HAP-1 (cell line): ENCODE measurements at regions not wholly inside any gene's neighbourhood (a gene's known extent, or its start where the extent isn't known, plus 50 kb on each side); places are given as distances from the start of the nearest gene placed in this dataset.
A peak's percentile ranks its signal among the peaks of the same experiment; 100 is the strongest.

Experiments
- DNase-seq, 2 experiments: peaks; one replicate each; pipeline ENCODE4 v3.0.0-alpha.2; 2016 to 2020; ENCODE audit warnings: low spot score in 2 of 2
- H3K27me3 ChIP-seq: fragments of 250-450 bp; sonication (Bioruptor Pico); 2 replicates; pipeline ENCODE4 v1.5.1; 2020; ENCODE audit warnings: low read depth, mild to moderate bottlenecking, moderate library complexity
- H3K36me3 ChIP-seq: fragments of 250-450 bp; sonication (Bioruptor Pico); replicated peaks from 2 replicates; pipeline ENCODE4 v1.5.1; 2020; ENCODE audit warnings: mild to moderate bottlenecking
- H3K4me1 ChIP-seq: fragments of 250-450 bp; sonication (Bioruptor Pico); 2 replicates; pipeline ENCODE4 v1.5.1; 2020; ENCODE audit warnings: mild to moderate bottlenecking
- H3K4me3 ChIP-seq: fragments of 250-450 bp; sonication (Bioruptor Pico); 2 replicates; pipeline ENCODE4 v1.5.1; 2020; ENCODE audit warnings: mild to moderate bottlenecking, moderate library complexity
- H3K9me3 ChIP-seq: fragments of 250-450 bp; sonication (Bioruptor Pico); 2 replicates; pipeline ENCODE4 v1.5.1; 2020; ENCODE audit warnings: mild to moderate bottlenecking, moderate library complexity
- in situ Hi-C: fragments of 300-500 bp; cut with MboI; formaldehyde crosslinking; loops from 3 replicates; pipeline ENCODE4 v1.14.3; 2020; ENCODE audit warnings: low sequenced_read_pairs, inconsistent platforms, mixed read lengths

DNA sequence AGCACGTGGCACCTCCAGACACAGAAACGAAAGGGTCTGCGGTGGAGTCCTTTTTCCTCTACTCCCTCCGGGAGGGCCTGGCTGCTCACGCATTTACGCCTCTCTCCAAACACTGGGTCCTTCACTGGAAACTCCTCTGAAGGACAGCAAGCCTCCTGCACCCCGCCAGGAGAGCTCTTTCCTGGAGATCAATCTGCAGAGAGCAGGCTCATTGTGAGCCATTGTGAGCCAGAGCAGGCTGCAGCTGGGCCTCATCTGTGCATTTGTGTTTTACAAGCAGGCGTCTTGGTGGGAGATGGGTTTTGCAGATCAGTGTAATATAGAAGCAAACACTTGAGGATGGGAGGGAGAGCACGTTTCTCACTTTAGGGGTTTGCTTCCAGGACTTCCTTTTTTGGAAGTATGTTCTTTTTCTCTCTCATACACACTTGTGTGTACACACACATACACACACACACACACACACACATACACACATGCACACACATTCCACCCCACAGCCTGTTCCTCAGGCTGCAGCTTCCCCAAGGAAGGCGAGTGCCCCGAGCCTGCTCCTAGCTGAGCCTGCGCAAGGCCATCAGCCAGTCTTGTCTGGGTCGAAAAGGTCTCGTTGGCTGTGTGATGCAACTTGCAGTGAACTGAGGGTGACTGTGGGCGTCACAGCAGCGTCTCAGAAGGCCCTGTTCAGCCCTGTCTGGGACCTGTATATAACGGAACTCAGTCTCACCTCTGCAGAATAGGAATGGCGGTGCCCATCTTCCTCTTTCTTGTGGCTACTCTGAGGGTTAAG, 163.5 kb downstream of the GLI2 start:
- no peak overlapping the region for H3K4me3 ChIP-seq
- no peaks in the 10 kb centered on the region for H3K9me3 ChIP-seq
- H3K27me3 ChIP-seq, result no peaks in the 10 kb centered on the region
- peaks cover 6% of the 10 kb centered on the region for H3K4me1 ChIP-seq
- no peak for DNase-seq
- in situ Hi-C loops, result no loop called here
- H3K36me3 ChIP-seq, result no peaks in the 10 kb centered on the region

DNA sequence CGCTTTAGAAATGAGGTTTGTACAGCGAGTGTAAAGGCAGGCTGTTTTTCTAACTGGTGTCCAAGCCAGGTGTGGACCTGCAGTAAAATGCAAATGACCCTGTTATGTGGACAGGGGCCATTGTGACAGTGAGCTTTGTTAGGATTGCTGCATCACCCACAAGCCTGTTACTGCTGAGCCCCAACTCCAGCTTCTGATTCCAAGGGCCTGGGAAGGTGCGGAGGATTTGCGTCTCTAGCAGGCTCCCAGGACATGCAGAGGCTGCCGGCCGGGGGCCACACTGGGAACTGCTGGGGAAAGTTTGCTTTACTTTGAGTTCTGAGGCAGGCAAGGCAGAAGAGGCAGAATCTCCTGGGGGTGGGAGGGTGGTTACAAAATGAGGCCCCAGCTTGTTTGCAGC, 164.1 kb downstream of the GLI2 start:
- Histone ChIP-seq H3K9me3 (no peaks in the 10 kb centered on the region), H3K4me1 (peaks cover 4% of the 10 kb centered on the region; the same call in 1 of the 2 replicates), H3K36me3 (no peaks in the 10 kb centered on the region), H3K4me3 (no peak overlapping the region), H3K27me3 (no peaks in the 10 kb centered on the region)
- in situ Hi-C loops, result no loop called here
- DNase-seq, result no peak

DNA sequence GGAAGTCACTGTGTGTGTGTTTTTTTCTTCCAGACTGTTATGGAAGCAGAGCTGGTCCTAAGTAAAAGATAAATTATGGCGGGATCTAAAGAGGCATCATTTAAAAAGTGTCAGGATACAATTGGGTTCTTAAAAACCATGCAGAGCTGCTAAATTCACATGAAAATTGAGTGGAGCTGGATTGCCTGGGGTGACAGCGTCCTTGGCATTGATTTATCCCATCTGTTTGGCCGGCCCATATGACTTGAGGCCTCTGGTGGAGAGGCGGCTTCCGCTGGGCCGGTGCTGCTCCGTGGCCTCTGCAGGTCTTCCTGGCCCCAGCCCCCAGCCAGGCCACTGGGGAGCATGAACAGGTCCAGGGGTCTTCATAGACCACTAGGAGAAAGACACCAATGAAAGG, 165.5 kb downstream of the GLI2 start:
- H3K4me3 ChIP-seq, result no peak overlapping the region
- H3K27me3 ChIP-seq, result no peaks in the 10 kb centered on the region
- H3K36me3 ChIP-seq, result no peaks in the 10 kb centered on the region
- peaks cover 4% of the 10 kb centered on the region; the same call in 1 of the 2 replicates for H3K4me1 ChIP-seq
- no peaks in the 10 kb centered on the region for H3K9me3 ChIP-seq
- peak; percentile 28 to 39 for DNase-seq
- in situ Hi-C loops, result no loop called here

DNA sequence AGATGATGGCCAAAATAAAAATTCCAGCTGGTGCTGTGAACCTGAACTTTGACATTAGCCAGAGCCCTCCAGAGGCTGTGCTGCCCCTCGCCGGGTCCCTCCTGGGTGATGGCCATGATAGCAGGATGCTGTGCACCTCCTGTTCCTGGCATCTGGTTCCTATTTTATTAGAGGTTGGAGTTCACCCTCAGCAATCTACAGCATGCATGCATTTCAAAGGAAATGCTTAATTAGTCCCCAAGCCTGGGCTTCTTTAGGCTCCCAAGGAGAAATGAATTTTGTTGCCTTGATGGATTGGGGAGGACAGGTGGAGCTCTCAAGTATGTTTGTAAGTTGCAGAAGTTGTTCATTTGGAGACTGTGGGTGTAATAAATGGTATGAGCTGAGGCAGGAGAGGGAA, 166.9 kb downstream of the GLI2 start:
- DNase-seq, result no peak
- in situ Hi-C loops, result no loop called here

DNA sequence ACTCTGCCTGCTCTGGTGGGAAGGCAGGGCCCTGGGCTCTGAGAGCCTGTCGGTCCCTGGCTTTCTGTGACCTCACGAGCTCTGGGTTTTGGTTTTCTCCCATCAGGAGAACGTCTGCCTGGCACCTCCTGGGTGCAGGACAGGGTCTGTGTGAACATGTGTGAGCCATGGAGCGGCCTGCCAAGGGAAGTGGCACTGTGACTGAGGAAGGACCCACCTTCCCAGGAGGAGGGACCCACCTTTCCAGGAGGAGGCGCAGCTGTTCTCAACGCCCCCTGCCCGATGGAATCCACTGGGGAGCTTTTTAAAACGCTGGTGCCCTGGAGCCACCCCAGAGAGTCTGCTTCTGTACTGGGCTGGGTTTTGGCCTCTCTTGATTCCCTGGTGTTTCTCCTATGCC, 168.7 kb downstream of the GLI2 start:
- Histone ChIP-seq H3K9me3 (no peaks in the 10 kb centered on the region), H3K36me3 (no peaks in the 10 kb centered on the region), H3K27me3 (no peaks in the 10 kb centered on the region), H3K4me1 (peaks cover 4% of the 10 kb centered on the region; the same call in 1 of the 2 replicates), H3K4me3 (no peak overlapping the region)
- in situ Hi-C loops, result no loop called here
- no peak for DNase-seq

More for the DNA sequence above, 166.9 kb downstream of the GLI2 start:
- H3K4me1 ChIP-seq, result peaks cover 4% of the 10 kb centered on the region; the same call in 1 of the 2 replicates
- H3K4me3 ChIP-seq, result no peak overlapping the region
- no peaks in the 10 kb centered on the region for H3K27me3 ChIP-seq
- H3K36me3 ChIP-seq, result no peaks in the 10 kb centered on the region
- H3K9me3 ChIP-seq, result no peaks in the 10 kb centered on the region

DNA sequence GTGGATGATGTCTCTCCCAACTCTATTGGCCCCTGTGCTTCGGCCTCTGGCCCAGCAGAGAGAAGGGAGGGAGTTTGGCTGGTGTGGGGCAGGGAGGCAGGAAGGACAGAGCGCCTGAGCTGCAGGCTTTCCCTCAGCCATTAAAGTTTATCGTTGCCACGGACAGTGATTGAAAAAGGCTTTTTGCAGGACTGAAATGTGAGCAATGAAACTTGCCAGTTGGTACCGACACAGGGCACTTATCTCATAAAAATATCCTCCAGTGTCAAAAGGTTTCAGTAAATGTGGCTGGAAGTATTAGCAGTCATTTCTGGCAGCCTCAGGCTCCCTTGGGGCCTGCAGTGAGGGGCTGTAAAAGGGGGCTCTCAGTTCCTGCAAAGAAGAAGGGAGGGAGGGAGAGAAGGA, 169.2 kb downstream of the GLI2 start:
- Histone ChIP-seq H3K27me3 (no peaks in the 10 kb centered on the region), H3K9me3 (no peaks in the 10 kb centered on the region), H3K36me3 (no peaks in the 10 kb centered on the region), H3K4me1 (peaks cover 4% of the 10 kb centered on the region; the same call in 1 of the 2 replicates), H3K4me3 (no peak overlapping the region)
- DNase-seq, result no peak
- in situ Hi-C loops, result no loop called here

DNA sequence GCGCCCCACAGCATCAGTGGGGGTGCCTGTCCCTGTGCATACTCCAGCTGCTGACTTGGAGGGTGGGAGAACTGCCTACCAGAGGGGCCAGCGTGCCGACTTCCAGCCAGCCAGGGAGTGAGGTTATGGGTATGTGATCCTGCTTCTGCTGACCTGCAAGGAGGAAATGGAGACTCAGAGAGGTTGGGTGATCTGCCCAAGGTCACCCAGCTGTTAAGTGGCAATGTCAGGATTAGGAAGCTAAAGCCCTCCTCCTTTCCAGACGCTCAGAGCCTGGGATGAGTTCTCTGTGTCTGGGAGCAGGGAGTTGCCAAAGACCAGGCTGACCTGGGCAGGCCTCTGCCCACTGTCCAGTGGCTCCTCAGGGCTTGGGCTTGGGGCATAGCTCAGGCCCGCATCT, 169.6 kb downstream of the GLI2 start:
- in situ Hi-C loops, result no loop called here
- Histone ChIP-seq H3K4me1 (peaks cover 4% of the 10 kb centered on the region; the same call in 1 of the 2 replicates), H3K4me3 (no peak overlapping the region)

DNA sequence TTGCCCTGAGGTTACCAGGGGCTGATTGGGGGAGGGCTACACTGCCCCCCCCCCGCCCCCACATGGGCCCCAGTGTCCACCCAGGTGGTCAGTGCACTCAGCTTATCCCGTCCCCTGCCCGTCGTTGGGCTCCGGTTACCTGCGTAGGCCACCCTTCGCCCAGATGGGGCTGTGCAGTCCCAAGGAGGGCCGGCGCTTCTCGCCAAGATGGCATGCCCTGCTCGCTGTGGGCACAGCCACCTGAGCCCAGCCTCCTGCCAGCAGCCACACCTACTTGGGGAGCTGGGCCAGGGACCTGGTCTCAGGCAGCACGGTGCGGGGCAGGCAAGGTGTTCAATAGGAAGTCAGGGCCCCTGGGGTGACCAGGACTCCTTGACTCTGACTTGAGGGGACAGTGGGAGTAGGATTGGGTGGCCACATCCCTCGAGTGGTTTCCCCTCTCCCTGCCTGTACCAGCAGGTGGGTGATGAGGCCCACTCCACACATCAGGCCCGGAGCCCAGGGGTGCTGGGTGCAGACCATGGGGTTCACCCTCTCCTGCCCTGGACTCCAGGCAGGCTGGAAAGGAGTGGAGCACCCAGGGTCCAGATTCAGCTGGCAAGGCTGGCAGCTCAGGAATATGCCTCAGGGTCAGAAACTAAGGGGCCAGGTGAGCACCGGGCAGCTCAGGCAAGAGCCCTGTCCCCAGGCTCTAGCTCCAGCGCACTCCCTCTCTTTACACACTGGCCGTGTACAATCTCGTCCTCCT, 170.3 kb downstream of the GLI2 start:
- in situ Hi-C loops, result no loop called here
- H3K27me3 ChIP-seq, result no peaks in the 10 kb centered on the region
- peaks cover under 1% of the 10 kb centered on the region; the same call in 1 of the 2 replicates for H3K4me1 ChIP-seq
- no peak overlapping the region for H3K4me3 ChIP-seq
- DNase-seq, result no peak
- H3K36me3 ChIP-seq, result no peaks in the 10 kb centered on the region
- H3K9me3 ChIP-seq, result no peaks in the 10 kb centered on the region

More for the DNA sequence above, 169.6 kb downstream of the GLI2 start:
- no peaks in the 10 kb centered on the region for H3K9me3 ChIP-seq
- no peak for DNase-seq
- no peaks in the 10 kb centered on the region for H3K36me3 ChIP-seq
- H3K27me3 ChIP-seq, result no peaks in the 10 kb centered on the region

DNA sequence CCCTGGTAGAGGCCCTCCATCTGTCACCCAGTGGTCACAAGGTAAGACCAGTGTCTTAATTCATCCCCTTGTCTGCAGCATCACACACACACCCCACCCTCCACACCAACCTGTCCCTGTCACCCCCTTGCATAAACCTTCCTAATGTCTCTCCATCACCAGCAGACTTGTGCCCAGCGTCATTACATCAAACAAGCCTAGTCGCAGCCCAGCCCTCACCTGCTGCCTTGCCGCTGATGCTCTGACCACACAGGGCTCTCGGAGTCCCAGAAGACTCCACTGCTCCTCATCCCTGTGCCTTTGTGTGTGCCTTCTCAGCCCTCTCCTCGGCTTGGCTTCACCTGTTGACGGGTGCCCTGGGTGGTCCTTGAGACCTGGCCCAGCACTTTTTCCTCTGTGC, 171.2 kb downstream of the GLI2 start:
- in situ Hi-C loops, result no loop called here
- no peaks in the 10 kb centered on the region for H3K9me3 ChIP-seq
- H3K4me3 ChIP-seq, result no peak overlapping the region
- no peaks in the 10 kb centered on the region for H3K27me3 ChIP-seq
- no peaks in the 10 kb centered on the region for H3K36me3 ChIP-seq
- DNase-seq, result no peak
- no peaks in the 10 kb centered on the region for H3K4me1 ChIP-seq

DNA sequence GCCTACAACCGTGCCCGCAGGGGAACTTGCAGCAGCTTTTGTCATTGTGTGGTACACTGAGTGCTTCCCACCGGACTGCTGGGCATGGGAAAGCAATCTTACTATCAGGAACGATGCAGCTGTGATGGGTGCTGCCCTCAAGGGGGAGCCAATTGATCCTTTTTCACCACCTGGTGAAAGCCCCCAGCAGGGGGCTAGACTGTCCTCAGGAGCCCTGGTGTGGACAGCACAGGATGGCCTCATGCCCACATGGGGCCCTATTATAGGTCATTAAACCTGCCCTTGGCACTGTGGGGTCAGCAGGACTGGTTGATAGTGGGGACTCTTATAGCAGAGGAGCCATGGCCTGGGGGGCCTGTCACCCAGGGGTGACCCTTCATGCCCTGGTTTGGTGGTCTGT, 172.2 kb downstream of the GLI2 start:
- no peaks in the 10 kb centered on the region for H3K27me3 ChIP-seq
- H3K9me3 ChIP-seq, result no peaks in the 10 kb centered on the region
- H3K4me3 ChIP-seq, result no peak overlapping the region
- no peaks in the 10 kb centered on the region for H3K36me3 ChIP-seq
- no peak for DNase-seq
- peaks cover 5% of the 10 kb centered on the region for H3K4me1 ChIP-seq
- in situ Hi-C loops, result no loop called here

DNA sequence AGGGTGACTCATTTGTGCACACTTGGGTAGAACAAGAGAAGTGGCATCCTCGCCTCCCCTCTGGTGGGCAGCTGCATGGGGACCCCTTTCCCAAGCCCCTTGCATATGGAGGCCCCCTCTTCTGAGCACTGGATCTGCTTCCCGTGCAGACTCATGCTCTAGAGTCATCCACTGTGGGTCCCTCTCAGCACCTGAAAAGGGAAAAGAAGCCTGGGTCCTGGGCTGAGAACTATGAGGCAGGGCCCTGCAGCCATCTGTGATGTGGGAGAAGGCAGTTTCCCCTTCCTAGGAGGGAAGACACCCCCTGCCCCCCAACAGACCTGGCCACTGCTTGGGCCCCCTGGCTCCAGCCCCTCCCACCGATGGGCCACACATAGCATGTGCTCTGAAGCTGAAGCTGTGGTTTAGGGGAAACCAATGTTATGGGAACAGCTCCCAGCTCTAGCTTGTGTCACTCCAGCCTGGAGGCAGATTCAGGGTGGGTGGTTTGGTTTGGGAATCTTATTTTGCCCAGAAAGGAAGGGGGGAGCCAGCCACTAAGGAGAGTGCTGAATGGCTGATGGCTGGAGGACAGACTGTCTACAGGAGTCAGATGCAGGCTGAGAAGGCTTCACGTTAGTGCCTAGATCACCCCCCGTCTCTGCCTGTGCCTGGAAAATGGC, 172.8 kb downstream of the GLI2 start:
- no peaks in the 10 kb centered on the region for H3K36me3 ChIP-seq
- H3K9me3 ChIP-seq, result no peaks in the 10 kb centered on the region
- H3K4me3 ChIP-seq, result no peak overlapping the region
- no peak for DNase-seq
- H3K4me1 ChIP-seq, result peaks cover 7% of the 10 kb centered on the region
- H3K27me3 ChIP-seq, result no peaks in the 10 kb centered on the region
- in situ Hi-C loops, result no loop called here

DNA sequence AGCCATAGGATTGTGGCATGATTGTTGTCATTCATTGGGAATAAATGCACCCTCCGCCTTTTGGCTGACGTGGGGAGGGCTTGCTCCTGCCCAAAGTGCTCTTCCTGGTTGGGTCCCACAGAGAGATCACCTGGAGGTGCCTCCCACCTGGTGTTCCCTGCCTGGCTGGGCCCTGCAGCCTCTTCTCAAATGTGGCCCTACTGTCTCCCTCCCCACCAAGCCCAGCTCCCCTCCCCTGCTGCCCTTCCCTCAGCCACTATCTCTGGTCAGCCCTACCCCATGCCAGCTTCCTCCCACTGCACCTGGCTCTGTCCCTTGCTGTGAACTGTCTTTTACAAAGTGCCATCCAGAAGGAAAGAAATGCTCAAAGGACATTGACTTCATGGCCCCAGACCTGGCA, 173.4 kb downstream of the GLI2 start:
- Histone ChIP-seq H3K4me3 (no peak overlapping the region), H3K9me3 (no peaks in the 10 kb centered on the region), H3K36me3 (no peaks in the 10 kb centered on the region), H3K4me1 (peaks cover 7% of the 10 kb centered on the region), H3K27me3 (no peaks in the 10 kb centered on the region)
- DNase-seq, result no peak
- in situ Hi-C loops, result no loop called here

DNA sequence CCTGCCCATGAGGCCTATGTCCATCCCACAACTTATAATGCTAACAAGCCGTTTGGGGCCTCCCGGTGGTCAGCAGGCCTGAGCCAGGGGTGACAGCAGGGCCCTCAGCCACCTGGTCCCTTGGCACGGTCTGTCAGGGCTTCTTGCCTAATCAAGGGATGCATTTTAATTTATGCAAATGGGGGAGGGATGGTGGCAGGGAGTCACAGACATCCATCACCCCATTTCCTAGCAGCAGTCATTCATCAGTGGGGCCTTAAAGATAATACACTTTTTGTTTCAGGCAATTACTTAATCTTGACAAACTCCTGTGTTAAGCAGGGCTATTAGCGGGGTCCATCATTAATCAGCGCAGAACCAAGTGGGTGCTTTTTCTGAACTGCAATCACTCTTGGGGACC, 174.5 kb downstream of the GLI2 start:
- no peaks in the 10 kb centered on the region for H3K36me3 ChIP-seq
- in situ Hi-C loops, result no loop called here
- H3K4me3 ChIP-seq, result no peak overlapping the region
- H3K27me3 ChIP-seq, result no peaks in the 10 kb centered on the region
- no peak for DNase-seq
- H3K9me3 ChIP-seq, result no peaks in the 10 kb centered on the region
- peaks cover 7% of the 10 kb centered on the region for H3K4me1 ChIP-seq
